ENCODE measurements at regions not wholly inside any gene's neighbourhood (a gene's known extent, or its start where the extent isn't known, plus 50 kb on each side); places are given as distances from the start of the nearest gene placed in this dataset.

DNA sequence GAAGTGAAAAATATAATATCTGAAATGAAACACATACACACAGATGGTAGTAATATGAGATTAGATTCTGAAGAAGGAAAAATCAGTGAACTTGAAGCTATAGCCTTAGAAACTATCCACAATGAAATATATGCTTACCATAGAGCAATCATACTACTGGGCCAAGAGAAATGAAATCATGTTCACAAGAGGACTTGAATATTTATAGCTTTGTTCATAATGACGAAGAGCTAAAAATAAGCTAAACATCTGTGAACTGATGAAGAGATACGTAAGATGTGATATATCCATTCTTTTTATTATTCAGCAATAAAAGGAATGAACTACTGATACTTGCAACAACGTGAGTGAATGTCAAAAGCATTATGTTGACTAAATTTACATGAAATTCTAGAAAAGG is 92.6 kb upstream of the ALDH1B1 start:
- no peaks in the 10 kb centered on the region for H3K27me3 ChIP-seq (replicated peaks in 1 of 7)
- no peak overlapping the region for H3K4me3 ChIP-seq
- no peak overlapping the region for H3K27ac ChIP-seq
- no peaks in the 10 kb centered on the region for H3K9me3 ChIP-seq
- no peaks in the 10 kb centered on the region for H3K36me3 ChIP-seq
- intact Hi-C loops (cut with DNase I; ENCODE audit: low total_unique reads): no loop called here
- WGBS, 5 donors: 29 to 85% (median 30%) methylated on average over 3 of the region's 3 CpGs
- no peak for TF ChIP-seq POLR2AphosphoS5 (IDR thresholded peaks at IDR 0.05)
- TF ChIP-seq, protein P1, sequence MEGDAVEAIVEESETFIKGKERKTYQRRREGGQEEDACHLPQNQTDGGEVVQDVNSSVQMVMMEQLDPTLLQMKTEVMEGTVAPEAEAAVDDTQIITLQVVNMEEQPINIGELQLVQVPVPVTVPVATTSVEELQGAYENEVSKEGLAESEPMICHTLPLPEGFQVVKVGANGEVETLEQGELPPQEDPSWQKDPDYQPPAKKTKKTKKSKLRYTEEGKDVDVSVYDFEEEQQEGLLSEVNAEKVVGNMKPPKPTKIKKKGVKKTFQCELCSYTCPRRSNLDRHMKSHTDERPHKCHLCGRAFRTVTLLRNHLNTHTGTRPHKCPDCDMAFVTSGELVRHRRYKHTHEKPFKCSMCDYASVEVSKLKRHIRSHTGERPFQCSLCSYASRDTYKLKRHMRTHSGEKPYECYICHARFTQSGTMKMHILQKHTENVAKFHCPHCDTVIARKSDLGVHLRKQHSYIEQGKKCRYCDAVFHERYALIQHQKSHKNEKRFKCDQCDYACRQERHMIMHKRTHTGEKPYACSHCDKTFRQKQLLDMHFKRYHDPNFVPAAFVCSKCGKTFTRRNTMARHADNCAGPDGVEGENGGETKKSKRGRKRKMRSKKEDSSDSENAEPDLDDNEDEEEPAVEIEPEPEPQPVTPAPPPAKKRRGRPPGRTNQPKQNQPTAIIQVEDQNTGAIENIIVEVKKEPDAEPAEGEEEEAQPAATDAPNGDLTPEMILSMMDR (IDR thresholded peaks at IDR 0.05 in 8 of 11, conservative IDR thresholded peaks at IDR 0.05 in 3 of 11): no peak
- TF ChIP-seq POLR2A (IDR thresholded peaks at IDR 0.05): no peak
- DNase-seq: no peak
- H3K4me1 ChIP-seq: no peaks in the 10 kb centered on the region

DNA sequence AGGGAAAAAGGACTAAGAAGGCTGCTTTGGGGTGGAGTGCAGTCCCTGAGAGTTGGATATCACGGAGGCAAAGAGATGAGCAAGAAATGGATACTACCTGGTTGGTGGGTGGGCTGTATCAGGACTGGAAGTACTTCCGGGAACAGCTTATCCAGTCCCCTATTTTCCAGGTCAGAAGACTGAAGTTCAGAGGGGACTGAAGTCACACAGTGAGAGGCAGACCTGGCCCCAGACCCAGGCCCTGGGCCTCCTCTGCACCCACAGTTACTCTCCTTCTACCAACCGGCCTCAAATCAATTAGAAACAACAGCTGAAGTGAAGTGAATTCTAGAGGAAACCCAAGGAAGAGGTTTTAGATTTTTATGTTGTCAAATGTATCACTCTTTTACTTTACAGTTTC is 93.6 kb upstream of the ALDH1B1 start:
- TF ChIP-seq, protein P1 (IDR thresholded peaks at IDR 0.05 in 8 of 11, conservative IDR thresholded peaks at IDR 0.05 in 3 of 11): no peak
- TF ChIP-seq POLR2A (IDR thresholded peaks at IDR 0.05): no peak
- no peaks in the 10 kb centered on the region for H3K27me3 ChIP-seq (replicated peaks in 1 of 7)
- H3K27ac ChIP-seq: no peak overlapping the region
- no peak overlapping the region for H3K4me3 ChIP-seq
- no peaks in the 10 kb centered on the region for H3K4me1 ChIP-seq
- WGBS, 5 donors: 77 to 94% (median 86%) methylated on average over 3 of the region's 3 CpGs
- no peaks in the 10 kb centered on the region for H3K9me3 ChIP-seq
- no peak for DNase-seq
- intact Hi-C loops (cut with DNase I; ENCODE audit: low total_unique reads): no loop called here
- H3K36me3 ChIP-seq: no peaks in the 10 kb centered on the region

DNA sequence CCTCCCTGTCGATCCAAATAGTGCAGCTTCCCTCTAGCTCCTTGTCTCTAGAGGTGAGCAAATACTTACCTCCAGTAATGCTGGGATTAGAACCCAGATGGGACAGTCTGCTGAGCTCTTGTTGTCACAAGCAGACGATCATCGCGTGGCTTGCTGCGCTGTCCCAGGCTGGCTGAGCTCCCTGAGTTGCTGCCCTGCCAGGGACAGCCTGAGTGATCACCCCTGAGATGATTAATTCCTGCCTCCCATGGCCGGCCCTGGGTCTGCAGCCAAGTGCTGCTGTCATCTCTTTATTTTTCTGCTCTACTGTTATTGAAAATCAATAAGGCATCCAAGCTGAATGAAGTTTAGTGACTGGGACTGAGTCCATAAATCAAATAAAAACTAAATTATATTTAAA is 94.0 kb upstream of the ALDH1B1 start:
- DNase-seq: no peak
- 81 to 94% (median 84%) methylated on average over 6 of the region's 6 CpGs for WGBS, 5 donors
- intact Hi-C loops (cut with DNase I; ENCODE audit: low total_unique reads): no loop called here

DNA sequence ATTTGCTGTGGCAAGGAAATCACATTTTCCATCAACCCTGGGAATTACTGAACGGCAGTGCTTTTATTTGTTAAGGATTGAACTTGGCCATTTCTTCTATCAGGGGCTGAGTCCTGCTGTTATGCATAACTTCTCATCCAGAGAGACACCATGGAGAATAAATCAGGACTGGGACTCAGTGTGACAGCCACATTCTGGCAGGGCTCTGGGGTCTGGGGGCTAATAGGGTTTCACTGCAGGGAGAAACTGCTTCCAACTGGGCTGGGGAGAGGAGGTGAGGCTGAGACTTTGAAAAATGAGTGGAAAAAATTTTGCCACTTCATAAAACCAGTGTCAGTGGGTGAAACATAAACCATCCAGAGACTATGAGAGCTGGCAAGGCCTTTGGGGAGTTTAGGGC is 95.7 kb upstream of the ALDH1B1 start:
- intact Hi-C loops (cut with DNase I; ENCODE audit: low total_unique reads): no loop called here
- H3K27ac ChIP-seq: no peak overlapping the region
- WGBS, 5 donors: 66 to 90% (median 79%) methylated on average over 1 of the region's 1 CpG
- no peaks in the 10 kb centered on the region for H3K4me1 ChIP-seq
- DNase-seq: no peak
- no peaks in the 10 kb centered on the region for H3K36me3 ChIP-seq
- H3K9me3 ChIP-seq: no peaks in the 10 kb centered on the region
- TF ChIP-seq POLR2A (IDR thresholded peaks at IDR 0.05) (no peak), POLR2AphosphoS5 (IDR thresholded peaks at IDR 0.05) (no peak)
- TF ChIP-seq, protein P1 (IDR thresholded peaks at IDR 0.05 in 8 of 11, conservative IDR thresholded peaks at IDR 0.05 in 3 of 11): no peak
- no peaks in the 10 kb centered on the region for H3K27me3 ChIP-seq (replicated peaks in 1 of 7)
- no peak overlapping the region for H3K4me3 ChIP-seq

More for the DNA sequence above, 94.0 kb upstream of the ALDH1B1 start:
- TF ChIP-seq, protein P1 (IDR thresholded peaks at IDR 0.05 in 8 of 11, conservative IDR thresholded peaks at IDR 0.05 in 3 of 11): no peak
- TF ChIP-seq POLR2A (IDR thresholded peaks at IDR 0.05) (no peak), POLR2AphosphoS5 (IDR thresholded peaks at IDR 0.05) (no peak)
- Histone ChIP-seq H3K27me3 (replicated peaks in 1 of 7) (no peaks in the 10 kb centered on the region), H3K36me3 (no peaks in the 10 kb centered on the region), H3K27ac (no peak overlapping the region), H3K4me3 (no peak overlapping the region), H3K9me3 (no peaks in the 10 kb centered on the region), H3K4me1 (no peaks in the 10 kb centered on the region)

Measured in spleen (tissue), 11 donors.